Smooth muscle cell of the brain vasculature (primary cell): ENCODE measurements at regions not wholly inside any gene's neighbourhood (a gene's known extent, or its start where the extent isn't known, plus 50 kb on each side); places are given as distances from the start of the nearest gene placed in this dataset.

Experiments used
- DNase-seq: peaks from one replicate; pipeline ENCODE4 v3.0.0-alpha.2; 2012; ENCODE audit warnings: low read depth, low spot score

GRCh38 chr9:18346745-18347144 lies 127.2 kb upstream of the ADAMTSL1 start:
- DNase-seq, result no peak

- no peak for DNase-seq
Measured at GRCh38 chr9:18347386-18348082, 126.4 kb upstream of the ADAMTSL1 start.

- no peak for DNase-seq
Measured at GRCh38 chr9:18348083-18348475, 125.9 kb upstream of the ADAMTSL1 start.

- no peak for DNase-seq
Measured at GRCh38 chr9:18349530-18349929, 124.4 kb upstream of the ADAMTSL1 start.

GRCh38 chr9:18350036-18350435 lies 123.9 kb upstream of the ADAMTSL1 start:
- no peak for DNase-seq

- DNase-seq, result no peak
Measured at GRCh38 chr9:18350995-18351595, 122.9 kb upstream of the ADAMTSL1 start.

- DNase-seq, result no peak
Measured at GRCh38 chr9:18352711-18353110, 121.2 kb upstream of the ADAMTSL1 start.

GRCh38 chr9:18353473-18353872 lies 120.5 kb upstream of the ADAMTSL1 start:
- DNase-seq, result no peak

GRCh38 chr9:18357321-18357720 lies 116.6 kb upstream of the ADAMTSL1 start:
- no peak for DNase-seq

GRCh38 chr9:18358325-18358724 lies 115.6 kb upstream of the ADAMTSL1 start:
- no peak for DNase-seq

- DNase-seq, result no peak
Measured at GRCh38 chr9:18359335-18359734, 114.6 kb upstream of the ADAMTSL1 start.

GRCh38 chr9:18360005-18360404 lies 113.9 kb upstream of the ADAMTSL1 start:
- no peak for DNase-seq

- DNase-seq, result no peak
Measured at GRCh38 chr9:18361646-18362045, 112.3 kb upstream of the ADAMTSL1 start.

GRCh38 chr9:18362166-18362565 lies 111.8 kb upstream of the ADAMTSL1 start:
- no peak for DNase-seq

GRCh38 chr9:18362901-18363685 lies 110.9 kb upstream of the ADAMTSL1 start:
- no peak for DNase-seq

- DNase-seq, result no peak
Measured at GRCh38 chr9:18365651-18366050, 108.3 kb upstream of the ADAMTSL1 start.

GRCh38 chr9:18366184-18366583 lies 107.8 kb upstream of the ADAMTSL1 start:
- DNase-seq, result no peak

GRCh38 chr9:18368206-18368605 lies 105.7 kb upstream of the ADAMTSL1 start:
- DNase-seq, result no peak

- DNase-seq, result no peak
Measured at GRCh38 chr9:18371141-18371540, 102.8 kb upstream of the ADAMTSL1 start.

- DNase-seq, result no peak
Measured at GRCh38 chr9:18371621-18372020, 102.3 kb upstream of the ADAMTSL1 start.

GRCh38 chr9:18379073-18379811 lies 94.7 kb upstream of the ADAMTSL1 start:
- no peak for DNase-seq

GRCh38 chr9:18382243-18382642 lies 91.7 kb upstream of the ADAMTSL1 start:
- no peak for DNase-seq
